ENCODE measurements at regions not wholly inside any gene's neighbourhood (a gene's known extent, or its start where the extent isn't known, plus 50 kb on each side); places are given as distances from the start of the nearest gene placed in this dataset.

- no peak overlapping the region for H3K4me3 ChIP-seq (ENCODE audit: low read depth, low read length)
- no peak for TF ChIP-seq CTCF (IDR thresholded peaks at IDR 0.05; ENCODE audit: borderline replicate concordance, insufficient read depth, low read depth, low read length)
These were observed 102.1 kb upstream of the VEPH1 start for GRCh38 chr3:157605356-157605755.

GRCh38 chr3:157602424-157602823, 99.2 kb upstream of the VEPH1 start:
- no peak for TF ChIP-seq CTCF (IDR thresholded peaks at IDR 0.05; ENCODE audit: borderline replicate concordance, insufficient read depth, low read depth, low read length)

GRCh38 chr3:157595259-157595658, 92.0 kb upstream of the VEPH1 start:
- H3K4me3 ChIP-seq (ENCODE audit: low read depth, low read length), result no peak overlapping the region
- TF ChIP-seq CTCF (IDR thresholded peaks at IDR 0.05; ENCODE audit: borderline replicate concordance, insufficient read depth, low read depth, low read length), result no peak

More at GRCh38 chr3:157602424-157602823, 99.2 kb upstream of the VEPH1 start:
- no peak overlapping the region for H3K4me3 ChIP-seq (ENCODE audit: low read depth, low read length)

GRCh38 chr3:157594413-157594812, 91.2 kb upstream of the VEPH1 start:
- H3K4me3 ChIP-seq (ENCODE audit: low read depth, low read length), result no peak overlapping the region
- TF ChIP-seq CTCF (IDR thresholded peaks at IDR 0.05; ENCODE audit: borderline replicate concordance, insufficient read depth, low read depth, low read length), result no peak

- no peak for TF ChIP-seq CTCF (IDR thresholded peaks at IDR 0.05; ENCODE audit: borderline replicate concordance, insufficient read depth, low read depth, low read length)
- H3K4me3 ChIP-seq (ENCODE audit: low read depth, low read length), result no peak overlapping the region
These were observed 89.6 kb upstream of the VEPH1 start for GRCh38 chr3:157592769-157593168.

GRCh38 chr3:157590273-157590672, 87.1 kb upstream of the VEPH1 start:
- no peak for TF ChIP-seq CTCF (IDR thresholded peaks at IDR 0.05; ENCODE audit: borderline replicate concordance, insufficient read depth, low read depth, low read length)
- no peak overlapping the region for H3K4me3 ChIP-seq (ENCODE audit: low read depth, low read length)

- TF ChIP-seq CTCF (IDR thresholded peaks at IDR 0.05; ENCODE audit: borderline replicate concordance, insufficient read depth, low read depth, low read length), result no peak
These were observed 86.0 kb upstream of the VEPH1 start for GRCh38 chr3:157589211-157589610.

More at GRCh38 chr3:157589211-157589610, 86.0 kb upstream of the VEPH1 start:
- H3K4me3 ChIP-seq (ENCODE audit: low read depth, low read length), result no peak overlapping the region
